ENCODE measurements at regions not wholly inside any gene's neighbourhood (a gene's known extent, or its start where the extent isn't known, plus 50 kb on each side); places are given as distances from the start of the nearest gene placed in this dataset.

DNA sequence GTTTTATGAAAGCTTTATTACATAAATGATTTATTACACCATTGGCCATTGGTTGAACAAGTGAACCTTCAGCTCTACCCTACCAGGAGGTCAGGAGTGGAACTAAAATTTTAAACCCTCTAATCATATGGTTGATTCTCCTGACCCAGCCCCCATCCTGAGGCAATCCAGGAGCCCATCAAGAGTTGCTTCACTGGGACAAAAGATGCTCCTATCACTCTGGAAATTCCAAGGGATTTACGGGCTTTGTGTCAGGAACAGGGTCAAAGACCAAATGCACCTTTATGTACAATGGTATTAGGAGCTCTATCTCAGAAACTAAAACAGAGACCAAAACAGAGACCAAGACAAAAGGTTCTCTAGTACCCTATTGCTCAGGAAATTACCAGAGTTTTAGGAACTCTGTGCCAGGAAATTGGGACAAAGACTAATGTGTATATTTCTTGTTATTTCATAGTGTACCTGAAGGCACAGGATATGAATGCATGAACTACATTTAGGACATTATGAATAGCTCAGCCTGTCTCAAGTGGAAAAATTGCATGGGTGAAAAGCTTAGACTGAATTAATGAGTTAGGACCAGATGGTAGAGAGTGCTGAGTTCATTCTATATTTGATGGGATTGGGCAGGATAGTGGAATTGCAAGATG, 171.7 kb upstream of the FLRT2 start:
- TF ChIP-seq, protein P1, sequence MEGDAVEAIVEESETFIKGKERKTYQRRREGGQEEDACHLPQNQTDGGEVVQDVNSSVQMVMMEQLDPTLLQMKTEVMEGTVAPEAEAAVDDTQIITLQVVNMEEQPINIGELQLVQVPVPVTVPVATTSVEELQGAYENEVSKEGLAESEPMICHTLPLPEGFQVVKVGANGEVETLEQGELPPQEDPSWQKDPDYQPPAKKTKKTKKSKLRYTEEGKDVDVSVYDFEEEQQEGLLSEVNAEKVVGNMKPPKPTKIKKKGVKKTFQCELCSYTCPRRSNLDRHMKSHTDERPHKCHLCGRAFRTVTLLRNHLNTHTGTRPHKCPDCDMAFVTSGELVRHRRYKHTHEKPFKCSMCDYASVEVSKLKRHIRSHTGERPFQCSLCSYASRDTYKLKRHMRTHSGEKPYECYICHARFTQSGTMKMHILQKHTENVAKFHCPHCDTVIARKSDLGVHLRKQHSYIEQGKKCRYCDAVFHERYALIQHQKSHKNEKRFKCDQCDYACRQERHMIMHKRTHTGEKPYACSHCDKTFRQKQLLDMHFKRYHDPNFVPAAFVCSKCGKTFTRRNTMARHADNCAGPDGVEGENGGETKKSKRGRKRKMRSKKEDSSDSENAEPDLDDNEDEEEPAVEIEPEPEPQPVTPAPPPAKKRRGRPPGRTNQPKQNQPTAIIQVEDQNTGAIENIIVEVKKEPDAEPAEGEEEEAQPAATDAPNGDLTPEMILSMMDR (conservative IDR thresholded peaks at IDR 0.05; ENCODE audit: low read depth in 2 of 2), result no peak
- TF ChIP-seq EZH2 (IDR thresholded peaks at IDR 0.05; ENCODE audit: low read depth, unreplicated experiment) (no peak), POLR2AphosphoS5 (IDR thresholded peaks at IDR 0.05; ENCODE audit: low read depth) (no peak), EZH2phosphoT487 (IDR thresholded peaks at IDR 0.05; ENCODE audit: unreplicated experiment) (no peak), CREB1 (CRISPR knock-in tag; IDR thresholded peaks at IDR 0.05; ENCODE audit: low read depth) (no peak), JUNB (IDR thresholded peaks at IDR 0.05; ENCODE audit: unreplicated experiment) (no peak), ZNF331 (CRISPR knock-in tag; IDR thresholded peaks at IDR 0.05; ENCODE audit: low read depth) (no peak), STAT1 (IDR thresholded peaks at IDR 0.05; ENCODE audit: unreplicated experiment) (no peak), NANOG (IDR thresholded peaks at IDR 0.05; ENCODE audit: borderline replicate concordance) (no peak), ZNF114 (CRISPR knock-in tag; IDR thresholded peaks at IDR 0.05) (no peak)
- TF ChIP-seq, protein P2, sequence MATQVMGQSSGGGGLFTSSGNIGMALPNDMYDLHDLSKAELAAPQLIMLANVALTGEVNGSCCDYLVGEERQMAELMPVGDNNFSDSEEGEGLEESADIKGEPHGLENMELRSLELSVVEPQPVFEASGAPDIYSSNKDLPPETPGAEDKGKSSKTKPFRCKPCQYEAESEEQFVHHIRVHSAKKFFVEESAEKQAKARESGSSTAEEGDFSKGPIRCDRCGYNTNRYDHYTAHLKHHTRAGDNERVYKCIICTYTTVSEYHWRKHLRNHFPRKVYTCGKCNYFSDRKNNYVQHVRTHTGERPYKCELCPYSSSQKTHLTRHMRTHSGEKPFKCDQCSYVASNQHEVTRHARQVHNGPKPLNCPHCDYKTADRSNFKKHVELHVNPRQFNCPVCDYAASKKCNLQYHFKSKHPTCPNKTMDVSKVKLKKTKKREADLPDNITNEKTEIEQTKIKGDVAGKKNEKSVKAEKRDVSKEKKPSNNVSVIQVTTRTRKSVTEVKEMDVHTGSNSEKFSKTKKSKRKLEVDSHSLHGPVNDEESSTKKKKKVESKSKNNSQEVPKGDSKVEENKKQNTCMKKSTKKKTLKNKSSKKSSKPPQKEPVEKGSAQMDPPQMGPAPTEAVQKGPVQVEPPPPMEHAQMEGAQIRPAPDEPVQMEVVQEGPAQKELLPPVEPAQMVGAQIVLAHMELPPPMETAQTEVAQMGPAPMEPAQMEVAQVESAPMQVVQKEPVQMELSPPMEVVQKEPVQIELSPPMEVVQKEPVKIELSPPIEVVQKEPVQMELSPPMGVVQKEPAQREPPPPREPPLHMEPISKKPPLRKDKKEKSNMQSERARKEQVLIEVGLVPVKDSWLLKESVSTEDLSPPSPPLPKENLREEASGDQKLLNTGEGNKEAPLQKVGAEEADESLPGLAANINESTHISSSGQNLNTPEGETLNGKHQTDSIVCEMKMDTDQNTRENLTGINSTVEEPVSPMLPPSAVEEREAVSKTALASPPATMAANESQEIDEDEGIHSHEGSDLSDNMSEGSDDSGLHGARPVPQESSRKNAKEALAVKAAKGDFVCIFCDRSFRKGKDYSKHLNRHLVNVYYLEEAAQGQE (IDR thresholded peaks at IDR 0.05; ENCODE audit: unreplicated experiment), result no peak
- TF ChIP-seq, protein P3, sequence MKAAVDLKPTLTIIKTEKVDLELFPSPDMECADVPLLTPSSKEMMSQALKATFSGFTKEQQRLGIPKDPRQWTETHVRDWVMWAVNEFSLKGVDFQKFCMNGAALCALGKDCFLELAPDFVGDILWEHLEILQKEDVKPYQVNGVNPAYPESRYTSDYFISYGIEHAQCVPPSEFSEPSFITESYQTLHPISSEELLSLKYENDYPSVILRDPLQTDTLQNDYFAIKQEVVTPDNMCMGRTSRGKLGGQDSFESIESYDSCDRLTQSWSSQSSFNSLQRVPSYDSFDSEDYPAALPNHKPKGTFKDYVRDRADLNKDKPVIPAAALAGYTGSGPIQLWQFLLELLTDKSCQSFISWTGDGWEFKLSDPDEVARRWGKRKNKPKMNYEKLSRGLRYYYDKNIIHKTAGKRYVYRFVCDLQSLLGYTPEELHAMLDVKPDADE (IDR thresholded peaks at IDR 0.05), result no peak
- TF ChIP-seq, protein P4, sequence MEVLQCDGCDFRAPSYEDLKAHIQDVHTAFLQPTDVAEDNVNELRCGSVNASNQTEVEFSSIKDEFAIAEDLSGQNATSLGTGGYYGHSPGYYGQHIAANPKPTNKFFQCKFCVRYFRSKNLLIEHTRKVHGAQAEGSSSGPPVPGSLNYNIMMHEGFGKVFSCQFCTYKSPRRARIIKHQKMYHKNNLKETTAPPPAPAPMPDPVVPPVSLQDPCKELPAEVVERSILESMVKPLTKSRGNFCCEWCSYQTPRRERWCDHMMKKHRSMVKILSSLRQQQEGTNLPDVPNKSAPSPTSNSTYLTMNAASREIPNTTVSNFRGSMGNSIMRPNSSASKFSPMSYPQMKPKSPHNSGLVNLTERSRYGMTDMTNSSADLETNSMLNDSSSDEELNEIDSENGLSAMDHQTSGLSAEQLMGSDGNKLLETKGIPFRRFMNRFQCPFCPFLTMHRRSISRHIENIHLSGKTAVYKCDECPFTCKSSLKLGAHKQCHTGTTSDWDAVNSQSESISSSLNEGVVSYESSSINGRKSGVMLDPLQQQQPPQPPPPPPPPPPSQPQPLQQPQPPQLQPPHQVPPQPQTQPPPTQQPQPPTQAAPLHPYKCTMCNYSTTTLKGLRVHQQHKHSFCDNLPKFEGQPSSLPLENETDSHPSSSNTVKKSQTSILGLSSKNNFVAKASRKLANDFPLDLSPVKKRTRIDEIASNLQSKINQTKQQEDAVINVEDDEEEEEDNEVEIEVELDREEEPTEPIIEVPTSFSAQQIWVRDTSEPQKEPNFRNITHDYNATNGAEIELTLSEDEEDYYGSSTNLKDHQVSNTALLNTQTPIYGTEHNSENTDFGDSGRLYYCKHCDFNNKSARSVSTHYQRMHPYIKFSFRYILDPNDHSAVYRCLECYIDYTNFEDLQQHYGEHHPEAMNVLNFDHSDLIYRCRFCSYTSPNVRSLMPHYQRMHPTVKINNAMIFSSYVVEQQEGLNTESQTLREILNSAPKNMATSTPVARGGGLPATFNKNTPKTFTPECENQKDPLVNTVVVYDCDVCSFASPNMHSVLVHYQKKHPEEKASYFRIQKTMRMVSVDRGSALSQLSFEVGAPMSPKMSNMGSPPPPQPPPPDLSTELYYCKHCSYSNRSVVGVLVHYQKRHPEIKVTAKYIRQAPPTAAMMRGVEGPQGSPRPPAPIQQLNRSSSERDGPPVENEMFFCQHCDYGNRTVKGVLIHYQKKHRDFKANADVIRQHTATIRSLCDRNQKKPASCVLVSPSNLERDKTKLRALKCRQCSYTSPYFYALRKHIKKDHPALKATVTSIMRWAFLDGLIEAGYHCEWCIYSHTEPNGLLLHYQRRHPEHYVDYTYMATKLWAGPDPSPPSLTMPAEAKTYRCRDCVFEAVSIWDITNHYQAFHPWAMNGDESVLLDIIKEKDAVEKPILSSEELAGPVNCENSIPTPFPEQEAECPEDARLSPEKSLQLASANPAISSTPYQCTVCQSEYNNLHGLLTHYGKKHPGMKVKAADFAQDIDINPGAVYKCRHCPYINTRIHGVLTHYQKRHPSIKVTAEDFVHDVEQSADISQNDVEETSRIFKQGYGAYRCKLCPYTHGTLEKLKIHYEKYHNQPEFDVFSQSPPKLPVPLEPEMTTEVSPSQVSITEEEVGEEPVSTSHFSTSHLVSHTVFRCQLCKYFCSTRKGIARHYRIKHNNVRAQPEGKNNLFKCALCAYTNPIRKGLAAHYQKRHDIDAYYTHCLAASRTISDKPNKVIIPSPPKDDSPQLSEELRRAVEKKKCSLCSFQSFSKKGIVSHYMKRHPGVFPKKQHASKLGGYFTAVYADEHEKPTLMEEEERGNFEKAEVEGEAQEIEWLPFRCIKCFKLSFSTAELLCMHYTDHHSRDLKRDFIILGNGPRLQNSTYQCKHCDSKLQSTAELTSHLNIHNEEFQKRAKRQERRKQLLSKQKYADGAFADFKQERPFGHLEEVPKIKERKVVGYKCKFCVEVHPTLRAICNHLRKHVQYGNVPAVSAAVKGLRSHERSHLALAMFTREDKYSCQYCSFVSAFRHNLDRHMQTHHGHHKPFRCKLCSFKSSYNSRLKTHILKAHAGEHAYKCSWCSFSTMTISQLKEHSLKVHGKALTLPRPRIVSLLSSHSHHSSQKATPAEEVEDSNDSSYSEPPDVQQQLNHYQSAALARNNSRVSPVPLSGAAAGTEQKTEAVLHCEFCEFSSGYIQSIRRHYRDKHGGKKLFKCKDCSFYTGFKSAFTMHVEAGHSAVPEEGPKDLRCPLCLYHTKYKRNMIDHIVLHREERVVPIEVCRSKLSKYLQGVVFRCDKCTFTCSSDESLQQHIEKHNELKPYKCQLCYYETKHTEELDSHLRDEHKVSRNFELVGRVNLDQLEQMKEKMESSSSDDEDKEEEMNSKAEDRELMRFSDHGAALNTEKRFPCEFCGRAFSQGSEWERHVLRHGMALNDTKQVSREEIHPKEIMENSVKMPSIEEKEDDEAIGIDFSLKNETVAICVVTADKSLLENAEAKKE (CRISPR knock-in tag; IDR thresholded peaks at IDR 0.05), result no peak

Data from GM23338 (cell line).